ENCODE measurements at regions not wholly inside any gene's neighbourhood (a gene's known extent, or its start where the extent isn't known, plus 50 kb on each side); places are given as distances from the start of the nearest gene placed in this dataset.

GRCh38 chr6:167766986-167767714, 59.6 kb upstream of the AFDN start:
- DNase-seq (ENCODE audit: low read depth in 4 of 4, low spot score in 2 of 4): no peak

- DNase-seq (ENCODE audit: low read depth in 4 of 4, low spot score in 2 of 4): no peak
Measured at GRCh38 chr6:167767715-167768107, 59.0 kb upstream of the AFDN start.

GRCh38 chr6:167768471-167769215, 58.1 kb upstream of the AFDN start:
- no peak for DNase-seq (ENCODE audit: low read depth in 4 of 4, low spot score in 2 of 4)

- DNase-seq (ENCODE audit: low read depth in 4 of 4, low spot score in 2 of 4): no peak
Measured at GRCh38 chr6:167769408-167770190, 57.1 kb upstream of the AFDN start.

- DNase-seq (ENCODE audit: low read depth in 4 of 4, low spot score in 2 of 4): no peak
Measured at GRCh38 chr6:167770291-167770955, 56.3 kb upstream of the AFDN start.

GRCh38 chr6:167774881-167775280, 51.8 kb upstream of the AFDN start:
- DNase-seq (ENCODE audit: low read depth in 4 of 4, low spot score in 2 of 4): no peak

- no peak for DNase-seq (ENCODE audit: low read depth in 4 of 4, low spot score in 2 of 4)
Measured at GRCh38 chr6:167776906-167777627, 49.6 kb upstream of the AFDN start.
